GM12891 (cell line): ENCODE measurements at regions not wholly inside any gene's neighbourhood (a gene's known extent, or its start where the extent isn't known, plus 50 kb on each side); places are given as distances from the start of the nearest gene placed in this dataset.

Experiments
- POLR2A ChIP-seq: IDR thresholded peaks from 2 replicates; pipeline ENCODE4 v1.6.1; 2011; ENCODE audit warnings: low read depth, low read length, control low read depth
- POLR2AphosphoS5 ChIP-seq: IDR thresholded peaks from 2 replicates; pipeline ENCODE4 v1.6.1; 2011; ENCODE audit warnings: low read depth, low read length, control low read depth

DNA sequence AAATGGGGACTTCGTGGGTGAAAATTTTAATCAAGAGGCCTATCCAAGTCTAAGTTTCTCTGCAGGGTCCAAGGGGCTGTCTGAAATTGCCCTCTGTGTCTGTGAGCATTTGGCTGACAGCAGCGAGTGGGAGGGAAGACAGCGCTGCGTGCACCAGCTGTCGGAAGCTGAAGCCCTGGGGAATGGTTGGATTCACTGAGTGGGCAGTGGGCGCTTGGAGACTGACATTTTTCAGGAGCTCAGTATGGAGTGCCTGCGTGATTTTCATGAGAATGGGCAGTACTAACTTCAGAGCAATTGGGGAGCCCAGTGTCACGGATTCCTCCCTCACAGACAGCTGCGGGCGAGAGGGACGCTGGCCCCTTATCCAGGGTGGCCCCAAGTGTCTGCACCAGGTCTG lies 388.8 kb upstream of the B3GAT1 start:
- no peak for TF ChIP-seq POLR2A
- no peak for TF ChIP-seq POLR2AphosphoS5
